Hepatocyte (in vitro differentiated cells): ENCODE measurements at regions not wholly inside any gene's neighbourhood (a gene's known extent, or its start where the extent isn't known, plus 50 kb on each side); places are given as distances from the start of the nearest gene placed in this dataset.

Experiments
- EZH2phosphoT487 ChIP-seq: fragments of 200-600 bp; sonication (generic); IDR thresholded peaks from one replicate; pipeline ENCODE4 v1.6.1; 2018; ENCODE audit warnings: antibody characterized with exemption, mild to moderate bottlenecking, low read depth, moderate library complexity; ENCODE audit not compliant: unreplicated experiment, severe bottlenecking
- TF ChIP-seq, protein P1 (sequence below): fragments of 200-600 bp; sonication (generic); IDR thresholded peaks from 2 replicates; pipeline ENCODE4 v1.5.1; 2016; ENCODE audit warnings: antibody characterized with exemption, mild to moderate bottlenecking; ENCODE audit not compliant: poor library complexity

DNA sequence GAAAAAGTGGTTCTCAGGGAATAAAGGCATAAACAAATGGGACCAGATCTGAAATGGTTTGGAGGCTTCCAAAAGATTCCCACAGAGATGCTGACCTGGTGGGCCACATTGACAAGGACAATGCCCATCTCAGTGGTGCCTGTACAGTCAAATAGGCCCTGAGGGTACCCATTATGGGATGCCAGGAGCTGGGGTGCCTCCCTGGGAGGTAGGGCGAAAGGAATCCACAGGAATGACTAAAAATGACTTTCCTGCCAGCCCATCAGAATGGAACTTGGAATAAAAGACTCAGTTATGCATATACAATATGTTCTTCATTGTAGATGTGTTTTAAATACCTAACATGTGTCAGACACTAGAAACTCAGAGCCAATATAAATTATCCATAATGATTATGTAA is 248.5 kb downstream of the RNF144A start:
- TF ChIP-seq, protein P1, sequence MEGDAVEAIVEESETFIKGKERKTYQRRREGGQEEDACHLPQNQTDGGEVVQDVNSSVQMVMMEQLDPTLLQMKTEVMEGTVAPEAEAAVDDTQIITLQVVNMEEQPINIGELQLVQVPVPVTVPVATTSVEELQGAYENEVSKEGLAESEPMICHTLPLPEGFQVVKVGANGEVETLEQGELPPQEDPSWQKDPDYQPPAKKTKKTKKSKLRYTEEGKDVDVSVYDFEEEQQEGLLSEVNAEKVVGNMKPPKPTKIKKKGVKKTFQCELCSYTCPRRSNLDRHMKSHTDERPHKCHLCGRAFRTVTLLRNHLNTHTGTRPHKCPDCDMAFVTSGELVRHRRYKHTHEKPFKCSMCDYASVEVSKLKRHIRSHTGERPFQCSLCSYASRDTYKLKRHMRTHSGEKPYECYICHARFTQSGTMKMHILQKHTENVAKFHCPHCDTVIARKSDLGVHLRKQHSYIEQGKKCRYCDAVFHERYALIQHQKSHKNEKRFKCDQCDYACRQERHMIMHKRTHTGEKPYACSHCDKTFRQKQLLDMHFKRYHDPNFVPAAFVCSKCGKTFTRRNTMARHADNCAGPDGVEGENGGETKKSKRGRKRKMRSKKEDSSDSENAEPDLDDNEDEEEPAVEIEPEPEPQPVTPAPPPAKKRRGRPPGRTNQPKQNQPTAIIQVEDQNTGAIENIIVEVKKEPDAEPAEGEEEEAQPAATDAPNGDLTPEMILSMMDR = no peak
- TF ChIP-seq EZH2phosphoT487 = no peak
